ENCODE measurements at regions not wholly inside any gene's neighbourhood (a gene's known extent, or its start where the extent isn't known, plus 50 kb on each side); places are given as distances from the start of the nearest gene placed in this dataset.

- no peak for TF ChIP-seq PATZ1 (CRISPR knock-in tag; IDR thresholded peaks at IDR 0.05; ENCODE audit: borderline replicate concordance)
- no peak for TF ChIP-seq CSDC2 (CRISPR knock-in tag; IDR thresholded peaks at IDR 0.05)
- TF ChIP-seq ARNTL (CRISPR knock-in tag; IDR thresholded peaks at IDR 0.05; ENCODE audit: borderline replicate concordance, low read depth), result no peak
- no peak for TF ChIP-seq ZC3H10 (CRISPR knock-in tag; IDR thresholded peaks at IDR 0.05)
- TF ChIP-seq ZFP30 (CRISPR knock-in tag; IDR thresholded peaks at IDR 0.05), result no peak
- no peak for TF ChIP-seq CREB5 (CRISPR knock-in tag; IDR thresholded peaks at IDR 0.05; ENCODE audit: low read depth)
These were observed 1338.9 kb downstream of the MAT2B start for GRCh38 chr5:164844348-164844747.

All from SK-N-SH treated with all-trans-retinoic acid at 6 μM for 48 hours (cell line).